Uterus (tissue), 2 donors: ENCODE measurements at regions not wholly inside any gene's neighbourhood (a gene's known extent, or its start where the extent isn't known, plus 50 kb on each side); places are given as distances from the start of the nearest gene placed in this dataset.

Experiments used
- CTCF ChIP-seq, 4 experiments: fragments of 200-600 bp in 2 of 4; fragments of 450-650 bp in 2 of 4; sonication (generic) in 2 of 4; IDR thresholded peaks; one replicate each; pipeline ENCODE4 v1.5.1; 2016 to 2019; ENCODE audit warnings: antibody characterized with exemption in 4 of 4, mild to moderate bottlenecking in 2 of 4, moderate library complexity in 1 of 4
- POLR2A ChIP-seq, 2 donors: fragments of 450-650 bp; IDR thresholded peaks; one replicate each; pipeline ENCODE4 v1.6.1; 2016; ENCODE audit warnings: antibody characterized with exemption in 2 of 2, mild to moderate bottlenecking in 1 of 2, moderate library complexity in 1 of 2

DNA sequence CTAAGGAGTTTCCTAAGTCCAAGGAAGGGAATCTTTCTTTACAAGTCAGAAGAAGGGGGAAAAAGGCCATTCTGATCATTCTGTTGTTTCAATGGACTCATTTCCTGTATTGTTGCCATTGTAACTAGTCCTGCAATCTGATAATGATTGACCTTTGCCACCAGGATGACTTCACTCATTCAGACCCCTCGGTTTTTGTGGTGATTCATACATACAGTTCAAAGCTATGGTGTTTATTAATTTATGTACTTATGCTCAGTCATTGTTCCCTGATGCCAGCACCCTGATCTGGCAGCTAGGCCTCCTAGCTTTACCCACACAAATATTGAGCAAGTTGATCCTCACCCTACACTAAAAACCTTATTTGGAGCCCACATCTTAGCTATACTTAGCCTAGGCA lies 57.6 kb upstream of the ZNF519 start:
- TF ChIP-seq CTCF (IDR thresholded peaks at IDR 0.05) = no peak
- TF ChIP-seq POLR2A (IDR thresholded peaks at IDR 0.05) = no peak
